A549 (cell line): ENCODE measurements at regions not wholly inside any gene's neighbourhood (a gene's known extent, or its start where the extent isn't known, plus 50 kb on each side); places are given as distances from the start of the nearest gene placed in this dataset.

Experiments used
- CTCF ChIP-seq: fragments of >200 bp; sonication (Bioruptor Twin); formaldehyde crosslinking; IDR thresholded peaks from 3 replicates; pipeline ENCODE4 v1.5.1; 2016
- JUNB ChIP-seq: fragments of >200 bp; sonication (Bioruptor Twin); formaldehyde crosslinking; IDR thresholded peaks from 2 replicates; pipeline ENCODE4 v1.6.1; 2016
- POLR2A ChIP-seq: IDR thresholded peaks from 2 replicates; pipeline ENCODE4 v1.6.1; 2012; ENCODE audit warnings: mild to moderate bottlenecking, low read length
- REST ChIP-seq: fragments of 200-600 bp; sonication (generic); IDR thresholded peaks from 2 replicates; pipeline ENCODE4 v1.6.1; 2016; ENCODE audit warnings: antibody characterized with exemption, mild to moderate bottlenecking, moderate library complexity

- TF ChIP-seq POLR2A (no peak), CTCF (no peak), JUNB (no peak), REST (no peak)
Observed at GRCh38 chr2:14756981-14757657, 124.6 kb downstream of the LRATD1 start.
